Activated T-helper 17 cell treated with anti-CD3 and anti-CD28 coated beads, Interleukin-2, amount 50 U/mL, for 72 hours (primary cell): ENCODE measurements at regions not wholly inside any gene's neighbourhood (a gene's known extent, or its start where the extent isn't known, plus 50 kb on each side); places are given as distances from the start of the nearest gene placed in this dataset.
A peak's percentile ranks its signal among the peaks of the same experiment; 100 is the strongest.

Experiments
- ATAC-seq: fragments of 150-1000 bp; cut with Tn5 transposase; replicated peaks from 2 replicates; pipeline ENCODE4 v1.10.0; 2021; ENCODE audit warnings: mild to moderate bottlenecking, moderate library complexity
- H3K27ac Mint-ChIP-seq: one replicate; pipeline ENCODE4 v1.8.0; 2022; ENCODE audit warnings: mixed read lengths
- H3K27me3 Mint-ChIP-seq: one replicate; pipeline ENCODE4 v1.8.0; 2022; ENCODE audit warnings: mixed read lengths
- H3K36me3 Mint-ChIP-seq: one replicate; pipeline ENCODE4 v1.8.0; 2022; ENCODE audit warnings: low read depth, mild to moderate bottlenecking, mixed read lengths
- H3K4me1 Mint-ChIP-seq: one replicate; pipeline ENCODE4 v1.8.0; 2022; ENCODE audit warnings: mixed read lengths
- H3K4me3 Mint-ChIP-seq: one replicate; pipeline ENCODE4 v1.8.0; 2022; ENCODE audit warnings: mild to moderate bottlenecking, mixed read lengths
- H3K9me3 Mint-ChIP-seq: one replicate; pipeline ENCODE4 v1.8.0; 2022; ENCODE audit warnings: mixed read lengths

GRCh38 chr6:111987295-111987694 lies 66.6 kb upstream of the CCN6 start:
- no peak overlapping the region for H3K4me3 Mint-ChIP-seq
- no peak overlapping the region for H3K27ac Mint-ChIP-seq
- H3K27me3 Mint-ChIP-seq, result no peaks in the 10 kb centered on the region
- no peak for ATAC-seq
- H3K4me1 Mint-ChIP-seq, result peaks cover 58% of the 10 kb centered on the region
- no peaks in the 10 kb centered on the region for H3K9me3 Mint-ChIP-seq
- no peaks in the 10 kb centered on the region for H3K36me3 Mint-ChIP-seq

GRCh38 chr6:111988926-111989325 lies 65.0 kb upstream of the CCN6 start:
- H3K9me3 Mint-ChIP-seq, result no peaks in the 10 kb centered on the region
- H3K27ac Mint-ChIP-seq, result peak overlapping the region; percentile 91
- no peaks in the 10 kb centered on the region for H3K27me3 Mint-ChIP-seq
- peak overlapping the region; percentile 72 for H3K4me3 Mint-ChIP-seq
- peaks cover 66% of the 10 kb centered on the region for H3K4me1 Mint-ChIP-seq
- no peak for ATAC-seq
- no peaks in the 10 kb centered on the region for H3K36me3 Mint-ChIP-seq

GRCh38 chr6:111989743-111990142 lies 64.2 kb upstream of the CCN6 start:
- Mint-ChIP-seq H3K4me1 (peaks cover 68% of the 10 kb centered on the region), H3K27ac (peak overlapping the region; percentile 91), H3K4me3 (peak overlapping the region; percentile 72), H3K27me3 (no peaks in the 10 kb centered on the region), H3K36me3 (no peaks in the 10 kb centered on the region), H3K9me3 (no peaks in the 10 kb centered on the region)
- ATAC-seq, result peak; percentile 46

GRCh38 chr6:111990214-111990613 lies 63.7 kb upstream of the CCN6 start:
- Mint-ChIP-seq H3K36me3 (no peaks in the 10 kb centered on the region), H3K27me3 (no peaks in the 10 kb centered on the region), H3K4me1 (peaks cover 63% of the 10 kb centered on the region), H3K9me3 (no peaks in the 10 kb centered on the region), H3K27ac (peak overlapping the region; percentile 91), H3K4me3 (peak overlapping the region; percentile 72)
- ATAC-seq, result peak; percentile 68

- H3K36me3 Mint-ChIP-seq, result no peaks in the 10 kb centered on the region
- peak overlapping the region; percentile 75 for H3K27ac Mint-ChIP-seq
- no peaks in the 10 kb centered on the region for H3K27me3 Mint-ChIP-seq
- H3K4me3 Mint-ChIP-seq, result peak overlapping the region; percentile 77
- H3K9me3 Mint-ChIP-seq, result no peaks in the 10 kb centered on the region
- peak; percentile 86 for ATAC-seq
- peaks cover 57% of the 10 kb centered on the region for H3K4me1 Mint-ChIP-seq
Measured at GRCh38 chr6:111992851-111993250, 61.1 kb upstream of the CCN6 start.

GRCh38 chr6:111993342-111993741 lies 60.6 kb upstream of the CCN6 start:
- Mint-ChIP-seq H3K36me3 (no peaks in the 10 kb centered on the region), H3K4me1 (peaks cover 56% of the 10 kb centered on the region), H3K9me3 (no peaks in the 10 kb centered on the region), H3K27ac (peak overlapping the region; percentile 75), H3K27me3 (no peaks in the 10 kb centered on the region), H3K4me3 (peak overlapping the region; percentile 77)
- peak; percentile 8 for ATAC-seq

GRCh38 chr6:111994791-111995190 lies 59.1 kb upstream of the CCN6 start:
- Mint-ChIP-seq H3K4me1 (peaks cover 42% of the 10 kb centered on the region), H3K4me3 (no peak overlapping the region), H3K36me3 (no peaks in the 10 kb centered on the region), H3K27ac (no peak overlapping the region), H3K9me3 (no peaks in the 10 kb centered on the region), H3K27me3 (no peaks in the 10 kb centered on the region)
- ATAC-seq, result no peak

GRCh38 chr6:111995404-111995803 lies 58.5 kb upstream of the CCN6 start:
- Mint-ChIP-seq H3K4me1 (peaks cover 36% of the 10 kb centered on the region), H3K9me3 (no peaks in the 10 kb centered on the region), H3K4me3 (no peak overlapping the region), H3K36me3 (no peaks in the 10 kb centered on the region), H3K27me3 (no peaks in the 10 kb centered on the region), H3K27ac (no peak overlapping the region)
- no peak for ATAC-seq

- ATAC-seq, result no peak
- H3K9me3 Mint-ChIP-seq, result no peaks in the 10 kb centered on the region
- H3K27me3 Mint-ChIP-seq, result no peaks in the 10 kb centered on the region
- H3K27ac Mint-ChIP-seq, result no peak overlapping the region
- H3K4me1 Mint-ChIP-seq, result peaks cover 28% of the 10 kb centered on the region
- H3K36me3 Mint-ChIP-seq, result no peaks in the 10 kb centered on the region
- H3K4me3 Mint-ChIP-seq, result peak overlapping the region; percentile 41
Measured at GRCh38 chr6:111996144-111996865, 57.6 kb upstream of the CCN6 start.

- ATAC-seq, result peak; percentile 74
- Mint-ChIP-seq H3K4me1 (peaks cover 22% of the 10 kb centered on the region), H3K27ac (peak overlapping the region; percentile 3), H3K4me3 (peak overlapping the region; percentile 41), H3K9me3 (no peaks in the 10 kb centered on the region), H3K27me3 (no peaks in the 10 kb centered on the region), H3K36me3 (no peaks in the 10 kb centered on the region)
Measured at GRCh38 chr6:111997078-111997852, 56.6 kb upstream of the CCN6 start.

GRCh38 chr6:111997853-111998208 lies 56.1 kb upstream of the CCN6 start:
- Mint-ChIP-seq H3K27ac (no peak overlapping the region), H3K27me3 (no peaks in the 10 kb centered on the region), H3K9me3 (no peaks in the 10 kb centered on the region), H3K4me3 (no peak overlapping the region), H3K4me1 (peaks cover 18% of the 10 kb centered on the region), H3K36me3 (no peaks in the 10 kb centered on the region)
- ATAC-seq, result no peak

- Mint-ChIP-seq H3K36me3 (no peaks in the 10 kb centered on the region), H3K27me3 (no peaks in the 10 kb centered on the region), H3K9me3 (no peaks in the 10 kb centered on the region), H3K27ac (no peak overlapping the region), H3K4me1 (peaks cover 12% of the 10 kb centered on the region), H3K4me3 (no peak overlapping the region)
- no peak for ATAC-seq
Measured at GRCh38 chr6:112002307-112002706, 51.6 kb upstream of the CCN6 start.
